SK-N-SH (cell line): ENCODE measurements at regions not wholly inside any gene's neighbourhood (a gene's known extent, or its start where the extent isn't known, plus 50 kb on each side); places are given as distances from the start of the nearest gene placed in this dataset.

ENCODE experiments used
- EP300 ChIP-seq, 2 experiments: IDR thresholded peaks; 2 replicates each; pipeline versions ENCODE4 v1.4.0 to v1.6.1; 2012; ENCODE audit warnings: borderline replicate concordance in 1 of 2, low read depth in 1 of 2, low read length in 1 of 2
- GABPA ChIP-seq: IDR thresholded peaks from 2 replicates; pipeline ENCODE4 v1.4.0; 2012; ENCODE audit warnings: low read depth, mild to moderate bottlenecking
- POLR2AphosphoS5 ChIP-seq: IDR thresholded peaks from 2 replicates; pipeline ENCODE4 v1.6.1; 2012; ENCODE audit warnings: low read depth, low read length
- RCOR1 ChIP-seq: fragments of 150-350 bp; IDR thresholded peaks from 2 replicates; pipeline ENCODE4 v1.6.1; 2017; ENCODE audit warnings: antibody characterized with exemption, low read length
- RFX5 ChIP-seq: IDR thresholded peaks from 2 replicates; pipeline ENCODE4 v1.6.1; 2012; ENCODE audit warnings: mild to moderate bottlenecking, improper control_type of control experiment, low read length
- TF ChIP-seq, protein P1 (sequence below): fragments of 200-600 bp; sonication (generic); IDR thresholded peaks from 2 replicates; pipeline ENCODE4 v1.6.1; 2017; ENCODE audit warnings: antibody characterized with exemption, mild to moderate bottlenecking, moderate library complexity
- TF ChIP-seq, protein P2 (sequence below): fragments of 150-350 bp; IDR thresholded peaks from 2 replicates; pipeline ENCODE4 v1.6.1; 2017; ENCODE audit warnings: antibody characterized with exemption, low read length, low read depth, borderline replicate concordance

DNA sequence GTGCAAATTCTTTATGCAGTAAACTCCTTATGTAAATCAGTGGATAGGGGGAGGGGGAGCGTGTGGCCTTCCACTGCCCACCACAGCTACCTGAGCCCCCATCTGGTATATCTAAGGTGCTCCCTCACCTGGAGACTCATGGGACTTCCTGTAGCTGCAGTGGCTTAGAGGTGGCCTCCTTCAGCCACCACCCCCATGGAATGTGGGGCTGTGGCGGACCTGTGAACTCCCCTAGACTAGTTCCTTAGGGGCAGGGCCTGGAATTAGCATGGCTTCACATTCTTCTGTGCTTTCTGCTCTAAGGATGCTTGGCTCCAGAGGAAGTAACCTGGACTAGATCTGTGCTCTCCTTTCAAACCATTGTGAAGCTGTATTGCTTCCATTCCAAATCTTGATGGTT lies 550.5 kb upstream of the COBL start:
- no peak for TF ChIP-seq EP300 (IDR thresholded peaks at IDR 0.05; ENCODE audit: borderline replicate concordance in 1 of 2, low read depth in 1 of 2, low read length in 1 of 2)
- no peak for TF ChIP-seq GABPA
- TF ChIP-seq, protein P1, sequence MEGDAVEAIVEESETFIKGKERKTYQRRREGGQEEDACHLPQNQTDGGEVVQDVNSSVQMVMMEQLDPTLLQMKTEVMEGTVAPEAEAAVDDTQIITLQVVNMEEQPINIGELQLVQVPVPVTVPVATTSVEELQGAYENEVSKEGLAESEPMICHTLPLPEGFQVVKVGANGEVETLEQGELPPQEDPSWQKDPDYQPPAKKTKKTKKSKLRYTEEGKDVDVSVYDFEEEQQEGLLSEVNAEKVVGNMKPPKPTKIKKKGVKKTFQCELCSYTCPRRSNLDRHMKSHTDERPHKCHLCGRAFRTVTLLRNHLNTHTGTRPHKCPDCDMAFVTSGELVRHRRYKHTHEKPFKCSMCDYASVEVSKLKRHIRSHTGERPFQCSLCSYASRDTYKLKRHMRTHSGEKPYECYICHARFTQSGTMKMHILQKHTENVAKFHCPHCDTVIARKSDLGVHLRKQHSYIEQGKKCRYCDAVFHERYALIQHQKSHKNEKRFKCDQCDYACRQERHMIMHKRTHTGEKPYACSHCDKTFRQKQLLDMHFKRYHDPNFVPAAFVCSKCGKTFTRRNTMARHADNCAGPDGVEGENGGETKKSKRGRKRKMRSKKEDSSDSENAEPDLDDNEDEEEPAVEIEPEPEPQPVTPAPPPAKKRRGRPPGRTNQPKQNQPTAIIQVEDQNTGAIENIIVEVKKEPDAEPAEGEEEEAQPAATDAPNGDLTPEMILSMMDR, result no peak
- no peak for TF ChIP-seq RCOR1
- no peak for TF ChIP-seq RFX5
- no peak for TF ChIP-seq POLR2AphosphoS5
- TF ChIP-seq, protein P2, sequence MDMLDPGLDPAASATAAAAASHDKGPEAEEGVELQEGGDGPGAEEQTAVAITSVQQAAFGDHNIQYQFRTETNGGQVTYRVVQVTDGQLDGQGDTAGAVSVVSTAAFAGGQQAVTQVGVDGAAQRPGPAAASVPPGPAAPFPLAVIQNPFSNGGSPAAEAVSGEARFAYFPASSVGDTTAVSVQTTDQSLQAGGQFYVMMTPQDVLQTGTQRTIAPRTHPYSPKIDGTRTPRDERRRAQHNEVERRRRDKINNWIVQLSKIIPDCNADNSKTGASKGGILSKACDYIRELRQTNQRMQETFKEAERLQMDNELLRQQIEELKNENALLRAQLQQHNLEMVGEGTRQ, result no peak
